ENCODE measurements at regions not wholly inside any gene's neighbourhood (a gene's known extent, or its start where the extent isn't known, plus 50 kb on each side); places are given as distances from the start of the nearest gene placed in this dataset.

GRCh38 chr7:86301301-86301700, 342.4 kb upstream of the GRM3 start:
- TF ChIP-seq, protein P1, sequence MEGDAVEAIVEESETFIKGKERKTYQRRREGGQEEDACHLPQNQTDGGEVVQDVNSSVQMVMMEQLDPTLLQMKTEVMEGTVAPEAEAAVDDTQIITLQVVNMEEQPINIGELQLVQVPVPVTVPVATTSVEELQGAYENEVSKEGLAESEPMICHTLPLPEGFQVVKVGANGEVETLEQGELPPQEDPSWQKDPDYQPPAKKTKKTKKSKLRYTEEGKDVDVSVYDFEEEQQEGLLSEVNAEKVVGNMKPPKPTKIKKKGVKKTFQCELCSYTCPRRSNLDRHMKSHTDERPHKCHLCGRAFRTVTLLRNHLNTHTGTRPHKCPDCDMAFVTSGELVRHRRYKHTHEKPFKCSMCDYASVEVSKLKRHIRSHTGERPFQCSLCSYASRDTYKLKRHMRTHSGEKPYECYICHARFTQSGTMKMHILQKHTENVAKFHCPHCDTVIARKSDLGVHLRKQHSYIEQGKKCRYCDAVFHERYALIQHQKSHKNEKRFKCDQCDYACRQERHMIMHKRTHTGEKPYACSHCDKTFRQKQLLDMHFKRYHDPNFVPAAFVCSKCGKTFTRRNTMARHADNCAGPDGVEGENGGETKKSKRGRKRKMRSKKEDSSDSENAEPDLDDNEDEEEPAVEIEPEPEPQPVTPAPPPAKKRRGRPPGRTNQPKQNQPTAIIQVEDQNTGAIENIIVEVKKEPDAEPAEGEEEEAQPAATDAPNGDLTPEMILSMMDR (IDR thresholded peaks at IDR 0.05): no peak
- no peak for TF ChIP-seq POLR2A (IDR thresholded peaks at IDR 0.05)
